ENCODE measurements at regions not wholly inside any gene's neighbourhood (a gene's known extent, or its start where the extent isn't known, plus 50 kb on each side); places are given as distances from the start of the nearest gene placed in this dataset.

GRCh38 chr9:29865764-29866313 lies 2292.6 kb upstream of the C9orf72 start:
- CTCF ChIA-PET, result no interaction called here
- H3K36me3 ChIP-seq (ENCODE audit: low read depth), result no peaks in the 10 kb centered on the region
- no peaks in the 10 kb centered on the region for H3K79me2 ChIP-seq (ENCODE audit: low read depth)
- TF ChIP-seq EZH2 (IDR thresholded peaks at IDR 0.05; ENCODE audit: low read depth), result no peak
- no peak for TF ChIP-seq CTCF (conservative IDR thresholded peaks at IDR 0.05)
- no peaks in the 10 kb centered on the region for H3K9me2 ChIP-seq (ENCODE audit: insufficient read depth)
- intact Hi-C loops (cut with micrococcal nuclease; ENCODE audit: unreplicated experiment), result no loop called here
- no peak overlapping the region for H2AFZ ChIP-seq
- no TSS peak for BruUV-seq (replicated peaks)
- no peaks in the 10 kb centered on the region for H3K27me3 ChIP-seq (ENCODE audit: insufficient read depth, low read depth)
- H3K4me1 ChIP-seq (replicated peaks; ENCODE audit: insufficient read depth), result no peaks in the 10 kb centered on the region
- H3K4me3 ChIP-seq, result no peak overlapping the region
- POLR2A ChIA-PET (ENCODE audit: unreplicated experiment), result no interaction called here
- no peak for DNase-seq
- no peak overlapping the region for H3K4me2 ChIP-seq
- no peaks in the 10 kb centered on the region for H4K20me1 ChIP-seq (ENCODE audit: insufficient read depth)
- H3K27ac ChIP-seq, result no peak overlapping the region
- no peaks in the 10 kb centered on the region for H3F3A ChIP-seq (ENCODE audit: insufficient read depth, low read depth)
- no peaks in the 10 kb centered on the region for H3K9me3 ChIP-seq (ENCODE audit: insufficient read depth, low read depth)

- BruUV-seq (replicated peaks), result no TSS peak
- Histone ChIP-seq H3K4me3 (no peak overlapping the region), H3K79me2 (ENCODE audit: low read depth) (no peaks in the 10 kb centered on the region), H3F3A (ENCODE audit: insufficient read depth, low read depth) (no peaks in the 10 kb centered on the region), H3K4me2 (no peak overlapping the region), H2AFZ (no peak overlapping the region), H3K9me2 (ENCODE audit: insufficient read depth) (no peaks in the 10 kb centered on the region), H3K9me3 (ENCODE audit: insufficient read depth, low read depth) (no peaks in the 10 kb centered on the region), H4K20me1 (ENCODE audit: insufficient read depth) (no peaks in the 10 kb centered on the region), H3K27ac (no peak overlapping the region), H3K27me3 (ENCODE audit: insufficient read depth, low read depth) (no peaks in the 10 kb centered on the region), H3K36me3 (ENCODE audit: low read depth) (no peaks in the 10 kb centered on the region), H3K4me1 (replicated peaks; ENCODE audit: insufficient read depth) (no peaks in the 10 kb centered on the region)
- intact Hi-C loops (cut with micrococcal nuclease; ENCODE audit: unreplicated experiment), result no loop called here
- no peak for DNase-seq
- ChIA-PET POLR2A (ENCODE audit: unreplicated experiment) (no interaction called here), CTCF (no interaction called here)
- TF ChIP-seq CTCF (conservative IDR thresholded peaks at IDR 0.05) (no peak), EZH2 (IDR thresholded peaks at IDR 0.05; ENCODE audit: low read depth) (no peak)
These were observed 2293.3 kb upstream of the C9orf72 start for GRCh38 chr9:29866556-29866955.

- Histone ChIP-seq H3K36me3 (ENCODE audit: low read depth) (no peaks in the 10 kb centered on the region), H3K4me1 (replicated peaks; ENCODE audit: insufficient read depth) (no peaks in the 10 kb centered on the region), H2AFZ (no peak overlapping the region), H3K4me2 (no peak overlapping the region), H3K27me3 (ENCODE audit: insufficient read depth, low read depth) (no peaks in the 10 kb centered on the region), H3K9me3 (ENCODE audit: insufficient read depth, low read depth) (no peaks in the 10 kb centered on the region), H3K27ac (no peak overlapping the region), H3F3A (ENCODE audit: insufficient read depth, low read depth) (no peaks in the 10 kb centered on the region), H3K9me2 (ENCODE audit: insufficient read depth) (no peaks in the 10 kb centered on the region), H3K4me3 (no peak overlapping the region), H4K20me1 (ENCODE audit: insufficient read depth) (no peaks in the 10 kb centered on the region), H3K79me2 (ENCODE audit: low read depth) (no peaks in the 10 kb centered on the region)
- ChIA-PET POLR2A (ENCODE audit: unreplicated experiment) (no interaction called here), CTCF (no interaction called here)
- TF ChIP-seq CTCF (conservative IDR thresholded peaks at IDR 0.05) (no peak), EZH2 (IDR thresholded peaks at IDR 0.05; ENCODE audit: low read depth) (no peak)
- no TSS peak for BruUV-seq (replicated peaks)
- intact Hi-C loops (cut with micrococcal nuclease; ENCODE audit: unreplicated experiment), result no loop called here
- no peak for DNase-seq
These were observed 2300.3 kb upstream of the C9orf72 start for GRCh38 chr9:29873579-29873978.

Data from PC-9 (cell line).